Right atrium auricular region (tissue), 2 donors: ENCODE measurements at regions not wholly inside any gene's neighbourhood (a gene's known extent, or its start where the extent isn't known, plus 50 kb on each side); places are given as distances from the start of the nearest gene placed in this dataset.

Experiments
- DNase-seq: peaks from one replicate; pipeline ENCODE4 v3.0.0-alpha.2; 2019; ENCODE audit warnings: low spot score
- H3K27ac ChIP-seq, 2 donors: fragments of 200-600 bp; sonication (generic); 1 replicate in 1 of 2; 2 replicates in 1 of 2; pipeline ENCODE4 v1.5.1; 2016 to 2019
- H3K27me3 ChIP-seq, 2 donors: fragments of 200-600 bp; sonication (generic); one replicate each; pipeline versions ENCODE4 v1.5.1 to v1.6.0; 2017 to 2019
- H3K36me3 ChIP-seq: fragments of 200-600 bp; sonication (generic); one replicate; pipeline ENCODE4 v1.5.1; 2016
- H3K4me1 ChIP-seq, 2 donors: fragments of 200-600 bp; sonication (generic); one replicate each; pipeline versions ENCODE4 v1.5.1 to v1.6.0; 2017 to 2019
- H3K4me3 ChIP-seq, 2 donors: fragments of 200-600 bp; sonication (generic); 1 replicate in 1 of 2; 2 replicates in 1 of 2; pipeline ENCODE4 v1.5.1; 2017 to 2019; ENCODE audit warnings: mild to moderate bottlenecking in 1 of 2, moderate library complexity in 1 of 2
- H3K9me3 ChIP-seq, 2 donors: fragments of 200-600 bp; sonication (generic); one replicate each; pipeline ENCODE4 v1.5.1; 2019
- CTCF ChIP-seq, 2 donors: fragments of 200-600 bp; sonication (generic); IDR thresholded peaks; one replicate each; pipeline ENCODE4 v1.5.1; 2019; ENCODE audit warnings: antibody characterized with exemption in 2 of 2

DNA sequence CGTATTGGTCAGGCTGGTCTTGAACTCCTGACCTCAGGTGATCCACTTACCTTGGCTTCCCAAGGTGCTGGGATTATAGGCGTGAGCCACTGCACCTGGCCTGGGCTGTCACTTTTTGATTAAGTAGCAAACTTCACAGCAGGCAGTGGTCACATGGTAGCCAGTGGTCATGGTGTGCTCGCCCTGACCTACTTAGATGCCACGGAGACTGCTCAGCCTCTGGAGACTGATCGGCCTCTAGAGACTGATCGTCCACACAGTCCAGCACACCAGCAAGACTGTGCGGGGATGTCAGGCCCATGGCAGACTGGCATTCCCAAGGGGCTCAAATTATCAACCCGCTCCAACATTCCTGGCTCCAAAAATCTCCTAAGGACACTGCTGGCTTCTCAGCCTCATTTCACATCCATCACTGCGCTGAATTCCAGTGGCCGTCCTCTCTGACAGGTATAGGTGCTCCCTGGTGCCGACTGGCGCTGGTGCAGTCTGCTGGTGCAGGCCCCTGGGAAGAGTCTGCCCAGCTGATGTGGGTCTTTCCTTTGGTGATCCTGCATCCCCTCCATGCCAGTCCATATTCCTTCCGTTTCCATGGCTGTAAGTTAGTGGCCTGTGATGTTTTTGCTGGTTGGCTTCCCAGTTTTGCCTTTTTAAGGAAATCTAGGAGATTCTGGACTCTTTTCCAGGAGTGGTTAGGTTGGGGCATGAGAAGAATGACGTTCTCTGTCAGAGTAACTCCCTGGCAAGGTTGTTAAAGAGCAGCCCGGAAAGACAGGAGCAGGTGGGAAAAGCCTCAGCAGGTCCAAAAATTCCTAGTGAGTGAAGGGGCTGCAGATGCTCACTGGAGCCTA lies 374.5 kb upstream of the HS6ST1 start:
- Histone ChIP-seq H3K4me3 (no peak overlapping the region), H3K27ac (no peak overlapping the region), H3K4me1 (no peaks in the 10 kb centered on the region), H3K9me3 (no peaks in the 10 kb centered on the region), H3K27me3 (no peaks in the 10 kb centered on the region), H3K36me3 (no peaks in the 10 kb centered on the region)
- no peak for TF ChIP-seq CTCF (IDR thresholded peaks at IDR 0.05)
- DNase-seq, result peak; percentile 46

- Histone ChIP-seq H3K36me3 (no peaks in the 10 kb centered on the region), H3K9me3 (no peaks in the 10 kb centered on the region), H3K27me3 (no peaks in the 10 kb centered on the region), H3K4me3 (no peak overlapping the region), H3K4me1 (no peaks in the 10 kb centered on the region), H3K27ac (no peak overlapping the region)
- peak; percentile 26 for DNase-seq
- no peak for TF ChIP-seq CTCF (IDR thresholded peaks at IDR 0.05)
Observed at GRCh38 chr2:128693743-128694029, 375.0 kb upstream of the HS6ST1 start.

DNA sequence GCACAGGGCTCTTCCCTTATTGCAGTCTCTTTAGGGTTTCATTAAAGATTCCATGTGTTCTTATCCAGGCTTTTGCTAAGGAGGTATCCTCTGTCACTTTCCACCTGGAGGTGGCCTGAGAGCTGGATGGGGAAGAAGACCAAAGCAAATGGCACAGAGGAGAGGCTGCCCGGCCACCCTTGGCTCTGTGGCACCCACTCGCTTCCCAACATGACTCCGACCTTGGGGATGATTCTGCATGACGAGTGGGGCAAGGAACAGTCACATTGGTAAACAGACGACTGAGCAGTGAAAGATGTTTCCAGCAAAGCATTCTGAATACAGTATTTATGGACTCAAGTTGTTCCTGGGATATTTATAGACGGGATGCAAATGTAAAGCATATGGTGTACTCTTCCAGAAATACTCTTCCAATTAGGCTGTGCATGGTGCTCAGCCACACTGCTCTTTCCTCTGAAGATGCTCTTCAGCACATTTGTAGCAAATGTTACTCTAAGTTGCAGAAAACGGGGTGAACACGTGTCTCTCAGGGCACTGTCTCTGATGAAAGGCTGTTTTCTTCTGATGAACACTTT lies 377.1 kb upstream of the HS6ST1 start:
- H3K36me3 ChIP-seq, result no peaks in the 10 kb centered on the region
- no peak overlapping the region for H3K4me3 ChIP-seq
- H3K4me1 ChIP-seq, result no peaks in the 10 kb centered on the region
- H3K27me3 ChIP-seq, result no peaks in the 10 kb centered on the region
- no peak for TF ChIP-seq CTCF (IDR thresholded peaks at IDR 0.05)
- peak; percentile 11 for DNase-seq
- H3K9me3 ChIP-seq, result no peaks in the 10 kb centered on the region
- H3K27ac ChIP-seq, result no peak overlapping the region

DNA sequence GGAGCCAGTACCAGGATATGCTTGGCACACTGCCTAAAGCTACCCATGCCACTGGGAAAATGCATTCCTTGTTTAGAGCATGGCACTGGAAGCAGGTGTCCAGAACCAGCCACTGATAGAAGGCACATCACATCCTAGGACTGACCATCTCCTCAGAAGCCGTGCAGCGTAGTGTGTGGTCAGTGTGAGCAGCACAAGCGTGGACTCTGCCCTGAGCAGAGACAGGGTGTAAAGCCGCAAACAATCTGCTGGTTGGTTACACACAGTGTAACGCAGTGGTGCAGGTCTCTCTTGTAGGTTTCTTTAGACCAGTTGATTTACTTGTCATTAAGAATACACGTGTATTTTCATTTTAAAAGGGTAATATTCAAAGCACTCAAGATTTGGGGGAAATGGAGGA lies 377.8 kb upstream of the HS6ST1 start:
- H3K4me3 ChIP-seq, result no peak overlapping the region
- peak; percentile 52 for DNase-seq
- no peaks in the 10 kb centered on the region for H3K9me3 ChIP-seq
- no peaks in the 10 kb centered on the region for H3K36me3 ChIP-seq
- H3K27ac ChIP-seq, result no peak overlapping the region
- no peaks in the 10 kb centered on the region for H3K4me1 ChIP-seq
- H3K27me3 ChIP-seq, result no peaks in the 10 kb centered on the region
- TF ChIP-seq CTCF (IDR thresholded peaks at IDR 0.05), result no peak

DNA sequence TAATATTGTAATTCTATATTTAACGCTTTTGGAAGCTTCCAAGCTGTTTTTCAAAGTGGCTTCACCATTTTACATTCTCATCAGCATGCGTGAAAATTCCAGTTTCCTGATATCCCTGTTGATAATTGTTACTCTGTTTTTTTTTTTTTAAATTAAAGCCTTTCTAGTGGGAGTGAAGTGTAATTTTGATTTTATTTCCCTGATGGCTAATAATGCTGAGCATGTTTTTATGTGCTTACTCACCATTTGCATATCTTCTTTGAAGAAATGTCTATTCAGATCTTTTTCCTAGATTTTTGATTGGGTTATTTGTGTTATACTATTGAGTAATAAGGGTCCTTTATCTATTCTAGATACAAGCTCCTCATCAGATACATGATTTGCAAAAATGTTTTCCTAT lies 382.8 kb upstream of the HS6ST1 start:
- Histone ChIP-seq H3K4me1 (no peaks in the 10 kb centered on the region), H3K4me3 (no peak overlapping the region), H3K27ac (no peak overlapping the region), H3K27me3 (no peaks in the 10 kb centered on the region), H3K36me3 (no peaks in the 10 kb centered on the region), H3K9me3 (peaks cover 0 to 6% of the 10 kb centered on the region in 2 donors)
- DNase-seq, result no peak
- TF ChIP-seq CTCF (IDR thresholded peaks at IDR 0.05), result no peak

GRCh38 chr2:128702616-128703015 lies 383.9 kb upstream of the HS6ST1 start:
- Histone ChIP-seq H3K36me3 (no peaks in the 10 kb centered on the region), H3K4me3 (no peak overlapping the region), H3K27me3 (no peaks in the 10 kb centered on the region), H3K9me3 (peaks cover 0 to 15% of the 10 kb centered on the region in 2 donors), H3K4me1 (no peaks in the 10 kb centered on the region), H3K27ac (no peak overlapping the region)
- DNase-seq, result no peak
- TF ChIP-seq CTCF (IDR thresholded peaks at IDR 0.05), result no peak
